Hepatocyte (in vitro differentiated cells): ENCODE measurements at regions not wholly inside any gene's neighbourhood (a gene's known extent, or its start where the extent isn't known, plus 50 kb on each side); places are given as distances from the start of the nearest gene placed in this dataset.

Source experiments
- DNase-seq: peaks from one replicate; pipeline ENCODE4 v3.0.0-alpha.2; 2016; ENCODE audit warnings: low spot score
- H2AFZ ChIP-seq: fragments of 200-600 bp; sonication (generic); 2 replicates; pipeline ENCODE4 v1.6.0; 2016; ENCODE audit warnings: antibody characterized with exemption, mild to moderate bottlenecking
- H3K27ac ChIP-seq: fragments of 200-600 bp; sonication (generic); 2 replicates; pipeline ENCODE4 v1.5.1; 2016; ENCODE audit warnings: mild to moderate bottlenecking
- H3K27me3 ChIP-seq: fragments of 200-600 bp; sonication (generic); 2 replicates; pipeline ENCODE4 v1.6.1; 2016
- H3K36me3 ChIP-seq: fragments of 200-600 bp; sonication (generic); replicated peaks from 2 replicates; pipeline ENCODE4 v1.5.1; 2016; ENCODE audit warnings: low read depth; ENCODE audit not compliant: insufficient read depth
- H3K4me1 ChIP-seq: fragments of 200-600 bp; sonication (generic); 2 replicates; pipeline ENCODE4 v1.5.1; 2016; ENCODE audit warnings: mild to moderate bottlenecking, moderate library complexity; ENCODE audit not compliant: insufficient read depth
- H3K4me2 ChIP-seq: fragments of 200-600 bp; sonication (generic); 2 replicates; pipeline ENCODE4 v1.6.0; 2016
- H3K4me3 ChIP-seq: fragments of 200-600 bp; sonication (generic); 2 replicates; pipeline ENCODE4 v1.5.1; 2016; ENCODE audit warnings: mild to moderate bottlenecking
- H3K79me2 ChIP-seq: fragments of 200-600 bp; sonication (generic); 2 replicates; pipeline ENCODE4 v1.6.0; 2017; ENCODE audit warnings: mild to moderate bottlenecking
- H3K9me2 ChIP-seq: fragments of 200-600 bp; sonication (generic); replicated peaks from 2 replicates; pipeline ENCODE4 v1.6.0; 2017; ENCODE audit warnings: mild to moderate bottlenecking; ENCODE audit not compliant: insufficient read depth
- H3K9me3 ChIP-seq: fragments of 200-600 bp; sonication (generic); 2 replicates; pipeline ENCODE4 v1.5.1; 2016; ENCODE audit warnings: low read depth, mild to moderate bottlenecking
- H4K20me1 ChIP-seq: fragments of 200-600 bp; sonication (generic); 2 replicates; pipeline ENCODE4 v1.6.0; 2016; ENCODE audit warnings: mild to moderate bottlenecking; ENCODE audit not compliant: insufficient read depth, poor library complexity, severe bottlenecking
- EZH2 ChIP-seq: fragments of 200-600 bp; sonication (generic); IDR thresholded peaks from 2 replicates; pipeline ENCODE4 v1.6.1; 2016; ENCODE audit warnings: antibody characterized with exemption, mild to moderate bottlenecking, borderline replicate concordance
- EZH2phosphoT487 ChIP-seq: fragments of 200-600 bp; sonication (generic); IDR thresholded peaks from one replicate; pipeline ENCODE4 v1.6.1; 2018; ENCODE audit warnings: antibody characterized with exemption, mild to moderate bottlenecking, low read depth, moderate library complexity; ENCODE audit not compliant: unreplicated experiment, severe bottlenecking
- WGBS: methylation state at CpG from one replicate; pipeline ENCODE4 v1.1.6; 2016; ENCODE audit warnings: low lambda C conversion rate; ENCODE audit errors: missing lambda C conversion rate; 5-methylcytosine and 5-hydroxymethylcytosine counted together
- TF ChIP-seq, protein P1 (sequence below): fragments of 200-600 bp; sonication (generic); IDR thresholded peaks from 2 replicates; pipeline ENCODE4 v1.5.1; 2016; ENCODE audit warnings: antibody characterized with exemption, mild to moderate bottlenecking; ENCODE audit not compliant: poor library complexity

DNA sequence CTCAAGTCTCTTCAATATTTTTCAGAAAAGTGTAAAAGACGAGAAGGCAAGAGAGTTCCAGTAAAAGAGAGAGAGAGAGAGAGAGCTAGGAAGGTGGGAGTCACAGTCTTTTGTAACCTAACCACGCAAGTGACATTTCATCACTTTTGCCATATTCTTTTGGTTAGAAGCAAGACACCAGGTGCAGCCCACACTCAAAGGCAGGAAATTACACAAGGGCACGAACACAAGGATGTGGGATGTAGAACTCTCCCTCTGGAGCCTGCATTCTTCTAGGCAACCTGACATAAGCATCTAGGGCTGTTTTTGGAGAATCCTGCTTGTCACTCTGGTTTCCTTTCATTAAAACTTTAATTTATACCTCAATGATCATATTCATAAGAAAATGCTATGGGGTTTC, 1213.1 kb downstream of the DNAJB9 start:
- no peaks in the 10 kb centered on the region for H3K9me2 ChIP-seq
- H3K4me2 ChIP-seq = no peak overlapping the region
- H3K9me3 ChIP-seq = no peaks in the 10 kb centered on the region
- TF ChIP-seq EZH2phosphoT487 = no peak
- TF ChIP-seq EZH2 = no peak
- TF ChIP-seq, protein P1, sequence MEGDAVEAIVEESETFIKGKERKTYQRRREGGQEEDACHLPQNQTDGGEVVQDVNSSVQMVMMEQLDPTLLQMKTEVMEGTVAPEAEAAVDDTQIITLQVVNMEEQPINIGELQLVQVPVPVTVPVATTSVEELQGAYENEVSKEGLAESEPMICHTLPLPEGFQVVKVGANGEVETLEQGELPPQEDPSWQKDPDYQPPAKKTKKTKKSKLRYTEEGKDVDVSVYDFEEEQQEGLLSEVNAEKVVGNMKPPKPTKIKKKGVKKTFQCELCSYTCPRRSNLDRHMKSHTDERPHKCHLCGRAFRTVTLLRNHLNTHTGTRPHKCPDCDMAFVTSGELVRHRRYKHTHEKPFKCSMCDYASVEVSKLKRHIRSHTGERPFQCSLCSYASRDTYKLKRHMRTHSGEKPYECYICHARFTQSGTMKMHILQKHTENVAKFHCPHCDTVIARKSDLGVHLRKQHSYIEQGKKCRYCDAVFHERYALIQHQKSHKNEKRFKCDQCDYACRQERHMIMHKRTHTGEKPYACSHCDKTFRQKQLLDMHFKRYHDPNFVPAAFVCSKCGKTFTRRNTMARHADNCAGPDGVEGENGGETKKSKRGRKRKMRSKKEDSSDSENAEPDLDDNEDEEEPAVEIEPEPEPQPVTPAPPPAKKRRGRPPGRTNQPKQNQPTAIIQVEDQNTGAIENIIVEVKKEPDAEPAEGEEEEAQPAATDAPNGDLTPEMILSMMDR = no peak
- H3K4me3 ChIP-seq = no peak overlapping the region
- no peak for DNase-seq
- no peak overlapping the region for H3K27ac ChIP-seq
- no peaks in the 10 kb centered on the region for H3K79me2 ChIP-seq
- H2AFZ ChIP-seq = no peak overlapping the region
- no peaks in the 10 kb centered on the region for H3K27me3 ChIP-seq
- H3K4me1 ChIP-seq = no peaks in the 10 kb centered on the region
- no peaks in the 10 kb centered on the region for H4K20me1 ChIP-seq
- H3K36me3 ChIP-seq = no peaks in the 10 kb centered on the region
- WGBS = 82% methylated on average over 3 of the region's 3 CpGs

DNA sequence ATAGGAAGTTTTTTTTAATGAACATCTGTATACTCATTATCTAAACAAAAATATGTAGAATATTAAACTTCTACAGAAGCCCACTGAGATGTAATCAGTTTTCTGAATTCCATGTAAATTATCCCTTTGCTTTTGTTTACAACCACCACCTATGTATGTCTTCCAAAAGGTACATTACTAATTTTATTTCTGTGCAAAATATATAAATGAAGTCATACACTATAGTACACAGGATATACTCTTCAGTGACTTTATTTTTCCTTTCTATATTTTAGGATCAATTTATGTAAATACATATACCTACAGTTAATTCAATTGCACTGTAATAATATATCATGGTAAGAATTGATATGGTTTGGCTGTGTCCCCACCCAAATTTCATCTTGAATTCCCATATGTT, 1236.9 kb downstream of the DNAJB9 start:
- no peaks in the 10 kb centered on the region for H3K9me3 ChIP-seq
- DNase-seq = no peak
- no peaks in the 10 kb centered on the region for H3K9me2 ChIP-seq
- H3K4me3 ChIP-seq = no peak overlapping the region
- H3K4me2 ChIP-seq = no peak overlapping the region
- no peaks in the 10 kb centered on the region for H4K20me1 ChIP-seq
- no peak overlapping the region for H3K27ac ChIP-seq
- no peaks in the 10 kb centered on the region for H3K79me2 ChIP-seq
- TF ChIP-seq EZH2phosphoT487 (no peak), EZH2 (no peak)
- TF ChIP-seq, protein P1 = no peak
- no peak overlapping the region for H2AFZ ChIP-seq
- no peaks in the 10 kb centered on the region for H3K27me3 ChIP-seq
- no peaks in the 10 kb centered on the region for H3K4me1 ChIP-seq
- no peaks in the 10 kb centered on the region for H3K36me3 ChIP-seq

DNA sequence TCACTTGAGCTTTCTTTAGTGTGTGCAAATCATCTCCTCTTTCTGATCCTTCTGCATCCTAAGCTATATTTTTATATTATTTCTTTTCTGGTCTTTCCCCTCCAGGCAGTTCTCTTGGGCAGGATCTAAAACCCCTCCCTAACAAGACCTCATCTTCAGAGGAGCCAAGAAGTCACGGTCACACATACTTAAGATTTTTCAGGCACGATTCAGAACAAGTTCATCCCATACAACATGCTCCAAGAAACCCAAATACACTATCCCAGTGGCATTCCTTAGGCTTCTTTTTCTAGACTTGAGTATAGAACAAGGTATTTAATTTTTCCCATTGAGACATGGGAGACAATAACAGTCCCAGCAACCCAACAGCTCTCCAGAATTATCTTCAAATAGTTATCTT, 1251.5 kb downstream of the DNAJB9 start:
- Histone ChIP-seq H3K4me1 (no peaks in the 10 kb centered on the region), H3K27me3 (no peaks in the 10 kb centered on the region), H3K79me2 (no peaks in the 10 kb centered on the region), H2AFZ (no peak overlapping the region), H3K36me3 (no peaks in the 10 kb centered on the region), H3K27ac (no peak overlapping the region), H3K4me2 (no peak overlapping the region), H3K4me3 (no peak overlapping the region), H3K9me3 (no peaks in the 10 kb centered on the region), H3K9me2 (no peaks in the 10 kb centered on the region), H4K20me1 (no peaks in the 10 kb centered on the region)
- WGBS = 82% methylated on average over 2 of the region's 2 CpGs
- DNase-seq = no peak
- TF ChIP-seq, protein P1 = no peak
- TF ChIP-seq EZH2phosphoT487 = no peak
- no peak for TF ChIP-seq EZH2

- no peaks in the 10 kb centered on the region for H3K4me1 ChIP-seq
- no peaks in the 10 kb centered on the region for H4K20me1 ChIP-seq
- no peaks in the 10 kb centered on the region for H3K27me3 ChIP-seq
- no peaks in the 10 kb centered on the region for H3K79me2 ChIP-seq
- no peak overlapping the region for H2AFZ ChIP-seq
- TF ChIP-seq, protein P1 = no peak
- no peak for TF ChIP-seq EZH2
- H3K9me3 ChIP-seq = no peaks in the 10 kb centered on the region
- no peak overlapping the region for H3K27ac ChIP-seq
- H3K9me2 ChIP-seq = no peaks in the 10 kb centered on the region
- no peak overlapping the region for H3K4me2 ChIP-seq
- no peaks in the 10 kb centered on the region for H3K36me3 ChIP-seq
- H3K4me3 ChIP-seq = no peak overlapping the region
- DNase-seq = no peak
Observed at GRCh38 chr7:109834851-109835250, 1256.1 kb upstream of the LRRN3 start.
